Ishikawa (cell line): ENCODE measurements at regions not wholly inside any gene's neighbourhood (a gene's known extent, or its start where the extent isn't known, plus 50 kb on each side); places are given as distances from the start of the nearest gene placed in this dataset.

Experiments
- MAX ChIP-seq: IDR thresholded peaks from 2 replicates; pipeline ENCODE4 v1.6.1; 2012
- NFIC ChIP-seq: IDR thresholded peaks from 2 replicates; pipeline ENCODE4 v1.6.1; 2012
- REST ChIP-seq: IDR thresholded peaks from 2 replicates; pipeline ENCODE4 v1.6.1; 2012; ENCODE audit warnings: low read depth, mild to moderate bottlenecking
- TAF1 ChIP-seq: IDR thresholded peaks from 2 replicates; pipeline ENCODE4 v1.6.1; 2012; ENCODE audit warnings: low read depth, mild to moderate bottlenecking
- TCF12 ChIP-seq: IDR thresholded peaks from 2 replicates; pipeline ENCODE4 v1.6.1; 2012; ENCODE audit warnings: low read depth
- ZBTB7A ChIP-seq: IDR thresholded peaks from 2 replicates; pipeline ENCODE4 v1.6.1; 2012; ENCODE audit warnings: low read depth

DNA sequence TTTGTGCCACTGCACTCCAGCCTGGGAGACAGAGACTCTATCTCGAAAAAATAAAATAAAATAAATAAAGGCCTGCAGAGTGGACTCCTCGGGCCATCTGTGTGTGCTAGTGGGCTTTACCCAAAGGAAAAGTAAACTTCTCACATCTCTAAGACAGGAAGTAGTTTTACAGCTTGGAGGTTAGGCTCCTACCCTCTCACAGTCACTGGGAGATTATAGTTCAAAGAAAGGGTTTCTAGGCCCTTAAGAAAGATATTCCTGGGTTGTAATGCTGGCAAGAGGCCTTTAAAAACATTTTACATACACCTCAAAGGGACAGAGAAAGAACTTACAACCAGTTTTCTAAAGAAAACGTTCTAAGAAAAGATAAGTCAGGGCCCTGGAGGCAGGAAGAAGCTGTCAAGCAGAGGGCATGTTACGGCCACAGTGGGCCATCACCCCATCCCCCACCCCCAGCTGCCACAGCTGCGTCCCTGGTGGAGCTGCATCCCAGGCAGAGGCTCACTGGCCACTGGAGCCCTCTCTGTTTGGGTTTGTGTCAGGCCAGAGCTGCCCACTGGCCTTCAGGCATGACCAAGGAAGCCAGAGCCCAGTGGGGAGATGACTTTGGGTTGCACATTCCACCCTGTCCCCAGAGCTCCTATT is 78.1 kb upstream of the CDK20 start:
- TF ChIP-seq MAX (no peak), REST (no peak), ZBTB7A (no peak), TCF12 (no peak), NFIC (no peak), TAF1 (no peak)
